Esophagus squamous epithelium (tissue), 5 donors: ENCODE measurements at regions not wholly inside any gene's neighbourhood (a gene's known extent, or its start where the extent isn't known, plus 50 kb on each side); places are given as distances from the start of the nearest gene placed in this dataset.

Experiments
- DNase-seq: peaks from one replicate; lab custom pipeline; 2025; lab: John Stamatoyannopoulos, UW
- H3K27ac ChIP-seq, 4 donors: fragments of 200-600 bp; sonication (generic); one replicate each; pipeline ENCODE4 v1.5.1; 2016 to 2019; ENCODE audit warnings: mild to moderate bottlenecking in 1 of 4
- H3K27me3 ChIP-seq, 4 donors: fragments of 200-600 bp; sonication (generic); 1 replicate in 3 of 4; 2 replicates in 1 of 4; pipeline versions ENCODE4 v1.5.1 to v1.6.0; 2017 to 2021; ENCODE audit warnings: antibody characterized with exemption in 1 of 4
- H3K36me3 ChIP-seq, 3 donors: fragments of 200-600 bp; sonication (generic); one replicate each; pipeline ENCODE4 v1.5.1; 2016 to 2019
- H3K4me1 ChIP-seq, 3 donors: fragments of 200-600 bp; sonication (generic); one replicate each; pipeline ENCODE4 v1.5.1; 2017 to 2019
- H3K4me3 ChIP-seq, 4 donors: fragments of 200-600 bp; sonication (generic); 1 replicate in 3 of 4; 2 replicates in 1 of 4; pipeline ENCODE4 v1.5.1; 2016 to 2019; ENCODE audit warnings: mild to moderate bottlenecking in 2 of 4, moderate library complexity in 1 of 4
- H3K9me3 ChIP-seq, 3 donors: fragments of 200-600 bp; sonication (generic); one replicate each; pipeline ENCODE4 v1.5.1; 2016 to 2019
- POLR2A ChIP-seq, 4 donors: fragments of 450-650 bp; IDR thresholded peaks; one replicate each; pipeline ENCODE4 v1.6.1; 2017; ENCODE audit warnings: antibody characterized with exemption in 4 of 4, mild to moderate bottlenecking in 4 of 4, moderate library complexity in 3 of 4
- WGBS, 2 donors: methylation state at CpG; one replicate each; pipeline ENCODE4 v1.1.5; 2018; 5-methylcytosine and 5-hydroxymethylcytosine counted together
- intact Hi-C: fragments of 100-400 bp; cut with DNase I; formaldehyde crosslinking; loops from one replicate; pipeline ENCODE4 v1.15.0; 2022
- TF ChIP-seq, protein P1 (sequence below), 6 experiments: fragments of 450-650 bp in 4 of 6; fragments of 200-600 bp in 2 of 6; sonication (generic) in 2 of 6; IDR thresholded peaks; one replicate each; pipeline ENCODE4 v1.5.1; 2016 to 2019; ENCODE audit warnings: antibody characterized with exemption in 6 of 6, mild to moderate bottlenecking in 4 of 6, moderate library complexity in 4 of 6
- donor health status: DM: yes; HTN: yes; CAD: no.

- no peaks in the 10 kb centered on the region for H3K9me3 ChIP-seq
- no peak overlapping the region for H3K4me3 ChIP-seq
- no peaks in the 10 kb centered on the region for H3K27me3 ChIP-seq
- TF ChIP-seq, protein P1, sequence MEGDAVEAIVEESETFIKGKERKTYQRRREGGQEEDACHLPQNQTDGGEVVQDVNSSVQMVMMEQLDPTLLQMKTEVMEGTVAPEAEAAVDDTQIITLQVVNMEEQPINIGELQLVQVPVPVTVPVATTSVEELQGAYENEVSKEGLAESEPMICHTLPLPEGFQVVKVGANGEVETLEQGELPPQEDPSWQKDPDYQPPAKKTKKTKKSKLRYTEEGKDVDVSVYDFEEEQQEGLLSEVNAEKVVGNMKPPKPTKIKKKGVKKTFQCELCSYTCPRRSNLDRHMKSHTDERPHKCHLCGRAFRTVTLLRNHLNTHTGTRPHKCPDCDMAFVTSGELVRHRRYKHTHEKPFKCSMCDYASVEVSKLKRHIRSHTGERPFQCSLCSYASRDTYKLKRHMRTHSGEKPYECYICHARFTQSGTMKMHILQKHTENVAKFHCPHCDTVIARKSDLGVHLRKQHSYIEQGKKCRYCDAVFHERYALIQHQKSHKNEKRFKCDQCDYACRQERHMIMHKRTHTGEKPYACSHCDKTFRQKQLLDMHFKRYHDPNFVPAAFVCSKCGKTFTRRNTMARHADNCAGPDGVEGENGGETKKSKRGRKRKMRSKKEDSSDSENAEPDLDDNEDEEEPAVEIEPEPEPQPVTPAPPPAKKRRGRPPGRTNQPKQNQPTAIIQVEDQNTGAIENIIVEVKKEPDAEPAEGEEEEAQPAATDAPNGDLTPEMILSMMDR (IDR thresholded peaks at IDR 0.05), result no peak
- TF ChIP-seq POLR2A (IDR thresholded peaks at IDR 0.05), result no peak
- H3K4me1 ChIP-seq, result no peaks in the 10 kb centered on the region
- H3K36me3 ChIP-seq, result no peaks in the 10 kb centered on the region
- DNase-seq, result no peak
- intact Hi-C loops, result no loop called here
- WGBS, 2 donors, result 62 to 68% methylated on average over 2 of the region's 2 CpGs
- H3K27ac ChIP-seq, result no peak overlapping the region
Measured at GRCh38 chr14:62409626-62410300, 635.5 kb downstream of the KCNH5 start.

- WGBS, 2 donors, result 25 to 44% methylated on average over 1 of the region's 1 CpG
- TF ChIP-seq POLR2A (IDR thresholded peaks at IDR 0.05), result no peak
- TF ChIP-seq, protein P1 (IDR thresholded peaks at IDR 0.05), result no peak
- no peak overlapping the region for H3K4me3 ChIP-seq
- H3K27ac ChIP-seq, result no peak overlapping the region
- H3K27me3 ChIP-seq, result no peaks in the 10 kb centered on the region
- no peaks in the 10 kb centered on the region for H3K9me3 ChIP-seq
- no peaks in the 10 kb centered on the region for H3K36me3 ChIP-seq
- H3K4me1 ChIP-seq, result no peaks in the 10 kb centered on the region
- intact Hi-C loops, result no loop called here
- no peak for DNase-seq
Measured at GRCh38 chr14:62420847-62421246, 624.4 kb downstream of the KCNH5 start.

- intact Hi-C loops, result no loop called here
- no peaks in the 10 kb centered on the region for H3K36me3 ChIP-seq
- DNase-seq, result no peak
- peak overlapping the region; percentile 21 to 60 (median 43) for H3K27ac ChIP-seq
- TF ChIP-seq POLR2A (IDR thresholded peaks at IDR 0.05), result no peak
- TF ChIP-seq, protein P1 (IDR thresholded peaks at IDR 0.05), result no peak
- WGBS, 2 donors, result 51% methylated on average over 5 of the region's 5 CpGs
- H3K4me3 ChIP-seq, result no peak overlapping the region
- H3K4me1 ChIP-seq, result peaks cover 0 to 3% (median 0%) of the 10 kb centered on the region in 3 donors
- H3K27me3 ChIP-seq, result no peaks in the 10 kb centered on the region
- H3K9me3 ChIP-seq, result peaks cover 0 to 25% (median 14%) of the 10 kb centered on the region in 3 donors
Measured at GRCh38 chr14:62428429-62429203, 616.6 kb downstream of the KCNH5 start.

DNA sequence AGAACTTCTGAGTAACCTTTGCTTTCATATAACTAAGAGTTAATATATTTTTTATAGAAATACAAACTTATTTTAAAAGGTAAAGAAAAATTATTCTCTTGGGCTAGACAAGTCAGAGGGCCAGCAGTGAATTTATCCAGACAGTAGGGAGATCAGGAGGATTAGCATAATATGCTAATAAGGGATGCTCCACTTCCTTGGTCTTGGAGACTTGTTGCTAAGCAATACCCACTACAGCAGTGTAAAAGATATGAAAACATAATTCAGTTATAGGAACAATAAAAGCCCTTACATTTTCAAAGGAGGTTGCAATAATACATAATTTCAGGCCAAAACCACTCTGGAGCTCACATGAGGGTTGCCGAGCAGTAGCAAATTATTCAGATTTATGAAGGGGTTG, 615.6 kb downstream of the KCNH5 start:
- Histone ChIP-seq H3K4me1 (peaks cover 0 to 3% (median 0%) of the 10 kb centered on the region in 3 donors), H3K27ac (no peak overlapping the region), H3K4me3 (no peak overlapping the region), H3K27me3 (no peaks in the 10 kb centered on the region), H3K36me3 (no peaks in the 10 kb centered on the region), H3K9me3 (peaks cover 0 to 32% (median 15%) of the 10 kb centered on the region in 3 donors)
- no peak for DNase-seq
- intact Hi-C loops, result no loop called here
- WGBS, 2 donors, result 77 to 91% methylated on average over 1 of the region's 1 CpG
- no peak for TF ChIP-seq POLR2A (IDR thresholded peaks at IDR 0.05)
- TF ChIP-seq, protein P1 (IDR thresholded peaks at IDR 0.05), result no peak

DNA sequence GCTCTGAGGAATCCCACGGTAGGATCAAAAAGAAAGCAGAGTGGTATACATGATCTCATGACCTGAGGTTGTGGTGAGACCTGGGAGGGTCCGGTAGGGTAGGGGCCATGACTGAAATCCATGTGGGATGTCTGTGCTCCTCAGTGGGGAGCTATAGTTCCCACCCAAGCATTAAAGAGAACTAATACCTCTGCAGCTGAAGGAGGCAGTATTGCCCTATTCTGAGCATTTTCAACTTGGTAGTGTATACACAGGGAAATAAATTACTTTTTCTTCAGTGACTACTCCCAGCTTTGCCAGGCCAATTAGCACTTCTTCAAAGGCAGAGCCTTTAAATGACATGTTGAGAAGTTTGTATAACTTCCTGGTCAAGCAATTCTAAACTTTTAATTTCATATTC, 613.8 kb downstream of the KCNH5 start:
- 75 to 89% methylated on average over 2 of the region's 2 CpGs for WGBS, 2 donors
- TF ChIP-seq POLR2A (IDR thresholded peaks at IDR 0.05), result no peak
- TF ChIP-seq, protein P1 (IDR thresholded peaks at IDR 0.05), result no peak
- no peak for DNase-seq
- Histone ChIP-seq H3K27me3 (no peaks in the 10 kb centered on the region), H3K4me3 (no peak overlapping the region), H3K4me1 (peaks cover 0 to 3% (median 0%) of the 10 kb centered on the region in 3 donors), H3K27ac (no peak overlapping the region), H3K9me3 (peaks cover 0 to 32% (median 15%) of the 10 kb centered on the region in 3 donors), H3K36me3 (no peaks in the 10 kb centered on the region)
- intact Hi-C loops, result no loop called here
